EH (cell line): ENCODE measurements at regions not wholly inside any gene's neighbourhood (a gene's known extent, or its start where the extent isn't known, plus 50 kb on each side); places are given as distances from the start of the nearest gene placed in this dataset.
"Not testable (repeated sequence)": the region's sequence is repeated elsewhere in the genome, so short reads cannot be mapped to it uniquely, and the experiment has no call there.

Source experiments
- DNase-seq: peaks from one replicate; pipeline ENCODE4 v3.0.0-alpha.2; 2015; ENCODE audit warnings: low read depth

GRCh38 chr1:228796945-228797344, 61.7 kb downstream of the RHOU start:
- not testable (repeated sequence) for DNase-seq

- DNase-seq: no peak
These were observed 62.8 kb downstream of the RHOU start for GRCh38 chr1:228798035-228798434.

DNA sequence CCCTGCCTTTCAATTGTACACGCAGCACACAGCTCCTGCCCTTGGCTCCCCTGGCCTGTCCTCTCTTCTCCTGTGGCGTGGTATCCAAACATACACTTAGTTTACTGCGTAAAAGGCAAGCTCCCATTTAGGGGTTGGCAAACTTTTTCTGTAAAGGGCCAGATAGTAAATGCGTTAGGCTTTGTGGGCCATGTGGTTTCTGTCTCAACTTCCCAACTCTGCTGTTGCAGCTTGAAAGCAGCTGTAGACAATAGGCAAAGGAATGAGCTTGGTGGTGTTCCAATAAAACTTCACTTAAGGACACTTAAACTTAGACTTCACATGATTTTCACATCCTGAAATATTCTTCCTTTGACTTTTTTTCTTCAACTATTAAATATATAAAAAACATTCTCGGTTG, 63.3 kb downstream of the RHOU start:
- no peak for DNase-seq

DNA sequence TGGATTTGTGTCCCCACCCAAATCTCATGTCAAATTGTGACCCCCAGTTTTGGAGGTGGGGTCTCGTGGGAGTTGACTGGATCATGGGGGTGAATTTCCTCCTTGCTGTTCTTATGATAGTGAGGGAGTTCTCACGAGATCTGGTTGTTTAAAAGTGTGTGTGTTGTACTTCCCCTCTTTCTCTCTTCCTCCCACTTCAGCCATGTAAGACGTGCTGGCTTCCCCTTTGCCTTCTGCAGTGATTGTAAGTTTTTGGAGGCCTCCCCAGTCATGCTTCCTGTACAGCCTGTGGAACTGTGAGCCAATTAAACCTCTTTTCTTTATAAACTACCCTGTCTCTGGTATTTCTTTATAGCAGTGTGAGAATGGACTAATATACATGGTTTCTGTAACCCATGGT, 64.6 kb downstream of the RHOU start:
- DNase-seq: no peak

GRCh38 chr1:228801068-228801467, 65.8 kb downstream of the RHOU start:
- no peak for DNase-seq

- no peak for DNase-seq
These were observed 67.3 kb downstream of the RHOU start for GRCh38 chr1:228802386-228803220.

DNA sequence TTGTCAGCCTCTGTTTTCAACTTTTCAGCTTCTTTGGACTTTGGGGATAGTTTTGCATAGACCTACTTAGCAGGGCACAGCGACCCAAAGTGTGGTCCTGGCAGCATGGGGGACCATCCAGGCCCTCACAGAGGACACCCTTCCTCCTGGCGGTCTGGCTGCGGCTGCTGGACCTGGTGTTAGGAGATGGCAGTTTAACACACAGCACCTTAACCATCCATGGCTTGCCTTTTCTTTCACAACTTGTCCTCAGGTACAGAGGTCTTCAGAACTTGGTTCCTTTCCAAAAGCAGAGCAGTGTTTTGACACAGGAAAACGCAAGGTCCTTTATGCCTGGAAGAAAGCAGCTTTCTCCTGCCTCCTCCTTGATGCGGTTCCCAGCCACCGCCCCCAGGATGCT, 68.1 kb downstream of the RHOU start:
- DNase-seq: no peak

DNA sequence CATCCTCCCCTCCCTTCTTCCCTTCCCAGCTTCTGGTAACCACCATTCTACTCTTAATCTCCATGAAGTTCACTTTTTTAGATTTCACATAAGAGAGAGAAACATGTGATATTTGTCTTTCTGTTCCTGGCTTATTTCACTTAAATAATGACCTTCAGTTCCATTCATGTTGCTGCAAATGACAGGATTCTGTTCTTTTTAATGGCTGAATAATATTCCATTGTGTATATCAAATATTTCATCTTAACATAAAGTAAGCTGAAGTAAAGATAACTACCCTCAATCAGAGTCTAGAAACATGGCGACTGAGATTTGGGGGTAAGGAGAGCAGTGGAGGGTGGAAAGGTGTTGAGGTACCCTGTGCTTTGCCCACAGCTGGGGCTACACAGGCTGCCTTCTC, 68.9 kb downstream of the RHOU start:
- DNase-seq: no peak

DNA sequence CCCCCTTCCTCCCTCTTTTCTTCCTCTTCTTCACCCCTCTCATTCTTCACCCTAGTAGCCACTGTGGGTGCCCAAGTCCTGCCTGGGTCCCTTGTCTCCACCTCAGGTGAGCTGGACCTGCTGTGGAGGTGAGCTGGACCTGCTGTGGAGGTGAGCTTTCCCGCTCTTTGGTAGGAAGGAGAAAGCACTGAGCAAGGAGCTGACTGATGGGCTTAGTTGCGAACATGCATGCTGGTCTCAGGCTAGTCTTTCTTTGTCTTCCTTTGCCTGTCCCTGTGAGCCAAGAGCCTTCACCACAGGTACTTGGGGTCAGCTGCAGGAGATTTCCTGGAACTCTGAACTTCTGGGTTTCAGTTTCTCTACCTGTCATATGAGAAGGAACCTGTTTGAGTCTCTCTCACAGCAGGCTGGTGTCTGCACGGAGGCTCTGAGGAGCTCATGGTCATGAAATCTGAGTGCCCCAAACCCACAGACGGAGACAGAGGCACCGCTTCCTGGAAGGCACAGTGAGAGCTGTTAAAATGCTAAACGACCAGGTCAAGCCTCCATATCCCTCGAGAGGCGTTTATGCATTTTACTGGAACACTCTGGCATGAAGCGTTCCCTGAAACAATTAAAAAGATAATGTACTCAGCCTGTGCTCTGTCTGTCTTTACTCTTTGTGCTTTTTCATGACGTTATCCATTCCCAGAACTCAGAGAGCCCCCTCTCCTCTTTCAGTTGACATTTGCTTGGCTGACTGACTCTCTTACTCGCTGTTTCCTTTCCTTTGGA, 69.5 kb downstream of the RHOU start:
- DNase-seq: no peak

DNA sequence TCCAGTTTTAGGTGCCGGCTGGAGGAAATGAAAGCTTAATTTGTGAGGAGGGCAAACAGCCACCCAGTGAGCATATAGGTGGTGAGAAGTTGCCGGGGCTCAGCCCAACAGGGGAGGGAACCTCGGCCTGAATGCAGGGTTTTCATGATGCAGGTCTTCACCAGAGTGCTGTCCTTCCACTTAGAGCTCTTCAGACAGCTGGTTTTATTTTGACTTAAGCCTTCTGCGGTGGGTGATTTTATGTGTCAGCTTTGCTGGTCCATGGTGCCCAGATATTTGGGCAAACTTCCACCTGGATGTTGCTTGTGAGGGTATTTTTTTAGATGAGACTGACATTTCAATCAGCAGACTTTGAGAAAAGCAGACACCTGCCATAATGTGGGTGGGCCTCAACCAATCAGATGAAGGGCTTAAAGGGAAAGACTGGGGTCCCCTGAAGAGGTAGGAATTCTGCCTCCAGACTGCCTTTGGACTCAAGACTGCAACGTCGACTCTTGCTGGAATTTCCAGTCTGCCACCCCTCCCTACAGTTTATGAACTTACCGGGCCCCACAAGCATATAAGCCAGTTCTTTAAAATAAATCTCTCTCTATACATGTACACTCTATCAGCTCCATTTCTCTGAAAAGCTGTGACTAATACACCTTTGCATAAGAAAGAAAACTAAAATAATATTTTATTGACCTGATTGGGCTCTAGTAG, 72.8 kb downstream of the RHOU start:
- no peak for DNase-seq

DNA sequence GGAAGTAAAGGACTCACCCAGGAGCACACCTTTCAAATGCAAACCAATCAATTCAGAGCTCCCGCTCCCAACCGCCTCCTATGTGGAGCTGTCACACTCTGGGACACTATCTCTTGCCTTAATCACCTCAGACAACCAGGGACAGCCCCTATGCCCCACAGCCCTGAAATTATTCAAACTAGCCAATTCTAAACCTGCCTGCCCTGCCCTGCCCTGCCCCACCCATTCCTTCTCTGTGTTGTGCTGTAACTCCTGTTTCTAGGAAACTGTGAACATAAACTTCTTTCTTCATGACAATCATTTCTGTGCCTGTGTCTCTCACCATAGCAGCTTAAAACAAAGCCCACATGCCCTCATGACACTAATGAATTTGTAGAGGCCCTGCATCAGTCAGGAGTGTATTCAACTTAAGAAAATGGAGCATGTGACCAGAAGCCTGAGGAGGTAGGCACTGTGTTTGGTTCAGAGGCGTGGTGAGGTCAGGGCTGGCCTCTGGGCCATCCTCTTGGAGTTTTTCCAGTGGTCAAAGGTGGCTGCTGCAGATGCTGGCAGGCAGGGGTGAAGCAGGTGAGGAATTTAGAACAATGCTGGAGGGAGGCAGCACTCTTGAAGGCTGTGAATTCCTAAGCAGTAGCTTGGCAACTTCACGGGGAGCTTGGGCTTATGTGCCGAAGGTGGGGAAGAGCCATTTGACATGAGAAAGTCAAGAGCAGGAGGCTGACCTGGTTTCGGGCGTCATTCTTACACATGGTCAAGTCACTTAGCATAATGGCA, 74.5 kb downstream of the RHOU start:
- DNase-seq: no peak

DNA sequence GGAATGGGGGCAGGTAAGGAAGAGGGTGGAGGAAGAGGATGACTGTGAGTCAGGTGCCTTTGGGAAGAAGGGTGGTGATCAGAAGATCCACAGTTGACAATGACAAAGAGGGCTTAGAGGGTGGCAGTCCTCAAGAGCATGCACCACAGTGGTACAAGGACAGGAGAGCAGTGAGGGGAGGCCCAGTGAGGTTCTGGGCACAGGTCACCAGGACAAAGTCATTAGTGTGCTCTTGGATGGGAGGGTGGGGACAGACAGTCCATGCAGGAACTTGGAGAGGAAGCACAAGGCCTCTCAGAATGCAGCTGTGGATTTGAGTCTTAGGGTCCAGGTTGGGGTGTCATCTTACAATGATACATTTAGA, 75.1 kb downstream of the RHOU start:
- DNase-seq: no peak

- no peak for DNase-seq
These were observed 75.8 kb downstream of the RHOU start for GRCh38 chr1:228810878-228811711.

- no peak for DNase-seq
These were observed 76.5 kb downstream of the RHOU start for GRCh38 chr1:228811712-228812305.

DNA sequence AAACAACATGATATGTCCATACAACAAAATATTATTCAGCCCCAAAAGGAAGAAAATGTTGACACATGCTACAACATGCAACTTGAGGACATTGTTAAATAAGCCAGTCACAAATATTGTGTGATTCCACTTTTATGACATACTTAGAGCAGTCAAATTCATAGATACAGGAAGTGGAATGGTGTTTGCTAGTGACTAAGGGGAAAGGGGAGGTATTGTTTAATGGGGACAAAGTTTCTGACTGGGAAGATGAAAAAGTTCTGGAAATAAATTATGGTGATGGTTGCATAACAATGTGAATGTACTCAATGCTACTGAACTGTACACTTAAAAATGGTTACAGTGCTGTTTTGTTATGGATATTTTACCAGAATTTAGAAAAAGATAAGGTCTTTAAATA, 77.7 kb downstream of the RHOU start:
- DNase-seq: no peak

DNA sequence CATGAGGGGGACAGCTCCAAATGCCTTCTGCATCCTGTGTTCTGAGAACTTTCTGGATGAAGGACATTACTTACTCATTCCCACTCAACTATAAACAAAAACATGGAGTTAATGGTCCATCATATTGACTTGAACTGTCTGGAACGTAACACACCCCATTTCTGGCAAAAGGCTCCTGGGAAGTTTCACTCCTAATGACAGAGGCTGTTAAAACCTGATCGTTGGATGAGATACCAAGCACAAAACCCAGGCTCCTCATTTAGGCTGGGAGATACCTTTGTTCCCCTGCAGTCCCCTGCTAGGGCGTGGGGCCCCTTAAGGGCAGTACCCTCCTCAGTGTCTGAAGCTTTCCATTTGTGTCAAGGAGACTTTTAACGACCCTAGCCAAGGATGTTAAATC, 78.9 kb downstream of the RHOU start:
- no peak for DNase-seq

DNA sequence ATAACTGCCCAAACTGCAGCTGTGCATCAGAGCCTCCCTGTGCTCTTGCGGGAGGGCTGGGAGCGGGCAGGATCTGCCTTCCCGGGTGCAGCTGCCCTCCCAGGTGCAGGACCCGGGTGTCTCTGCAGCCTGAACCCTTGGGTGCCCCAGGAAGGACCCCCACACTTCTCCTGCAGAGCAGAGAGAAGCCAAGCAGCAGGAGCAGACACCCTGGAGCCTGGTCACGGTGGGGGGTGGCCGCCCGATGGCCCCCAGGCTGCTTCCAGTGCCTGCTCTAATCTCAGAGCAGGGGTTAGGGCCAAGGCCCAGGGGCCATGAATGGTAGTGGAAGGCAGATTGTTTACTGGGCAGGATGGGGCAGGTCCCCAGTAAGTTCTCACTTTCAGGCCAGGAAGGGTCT, 83.0 kb downstream of the RHOU start:
- no peak for DNase-seq

GRCh38 chr1:228818928-228819630, 83.8 kb downstream of the RHOU start:
- no peak for DNase-seq

- DNase-seq: no peak
These were observed 86.0 kb downstream of the RHOU start for GRCh38 chr1:228821252-228821651.

DNA sequence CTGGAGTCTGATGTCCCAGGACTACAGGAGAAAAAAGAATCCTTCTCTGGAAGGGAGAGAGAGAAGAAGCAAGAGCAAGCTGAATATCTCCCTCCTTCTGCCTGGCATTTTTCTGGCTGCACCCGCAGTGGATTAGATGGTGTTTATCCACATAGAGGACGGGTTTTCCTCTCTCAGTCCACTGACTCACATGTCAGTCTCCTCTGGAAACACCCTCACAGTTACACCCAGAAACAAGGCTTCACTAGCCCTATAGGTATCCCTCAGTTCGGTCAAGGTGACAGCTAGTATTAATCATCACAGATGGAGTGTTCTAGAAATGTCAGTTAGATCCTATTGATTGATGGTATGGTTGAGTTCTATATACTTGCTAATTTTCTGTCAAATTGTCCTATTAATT, 87.9 kb downstream of the RHOU start:
- DNase-seq: no peak
